PC-9 (cell line): ENCODE measurements at regions not wholly inside any gene's neighbourhood (a gene's known extent, or its start where the extent isn't known, plus 50 kb on each side); places are given as distances from the start of the nearest gene placed in this dataset.

Source experiments
- BruUV-seq: library from RNA; stranded (reverse); fragments of 400-500 nt; replicated peaks from 2 replicates; lab custom pipeline; 2021; lab: Mats Ljungman, UMichigan
- CTCF ChIA-PET: fragments of 300-600 bp; sonication (Branson Sonifier 250); formaldehyde crosslinking; loops from one replicate; lab custom pipeline; 2022; ENCODE audit warnings: antibody characterized with exemption; lab: Charles Lee
- POLR2A ChIA-PET: fragments of 300-600 bp; sonication (Branson Sonifier 250); formaldehyde crosslinking; loops from one replicate; lab custom pipeline; 2022; ENCODE audit warnings: antibody characterized with exemption; ENCODE audit not compliant: unreplicated experiment; lab: Charles Lee
- DNase-seq, 2 experiments: peaks; one replicate each; pipeline versions ENCODE4 v3.0.0 to v3.0.0-alpha.2; 2015 to 2022; ENCODE audit warnings: mixed read lengths in 1 of 2
- H2AFZ ChIP-seq: fragments of 200-600 bp; sonication (generic); 2 replicates; pipeline ENCODE4 v1.8.1; 2017; ENCODE audit warnings: antibody characterized with exemption
- H3F3A ChIP-seq: fragments of 200-600 bp; sonication (generic); 2 replicates; pipeline ENCODE4 v1.8.1; 2017; ENCODE audit warnings: antibody characterized with exemption, mild to moderate bottlenecking, low read depth; ENCODE audit not compliant: insufficient read depth
- H3K27ac ChIP-seq: fragments of 200-600 bp; sonication (generic); 2 replicates; pipeline ENCODE4 v1.6.1; 2016; ENCODE audit warnings: mixed run types
- H3K27me3 ChIP-seq: fragments of 200-600 bp; sonication (generic); 2 replicates; pipeline ENCODE4 v1.6.1; 2016; ENCODE audit warnings: low read depth, mixed run types; ENCODE audit not compliant: insufficient read depth
- H3K36me3 ChIP-seq: fragments of 200-600 bp; sonication (generic); 2 replicates; pipeline ENCODE4 v1.6.1; 2016; ENCODE audit warnings: low read depth, mixed run types
- H3K4me1 ChIP-seq: fragments of 200-600 bp; sonication (generic); replicated peaks from 2 replicates; pipeline ENCODE4 v1.6.1; 2016; ENCODE audit warnings: mixed run types; ENCODE audit not compliant: insufficient read depth
- H3K4me2 ChIP-seq: fragments of 200-600 bp; sonication (generic); 2 replicates; pipeline ENCODE4 v1.6.1; 2017; ENCODE audit warnings: mixed run types
- H3K4me3 ChIP-seq: fragments of 200-600 bp; sonication (generic); 2 replicates; pipeline ENCODE4 v1.6.1; 2016; ENCODE audit warnings: mixed run types
- H3K79me2 ChIP-seq: fragments of 200-600 bp; sonication (generic); 2 replicates; pipeline ENCODE4 v1.6.1; 2017; ENCODE audit warnings: low read depth, mixed run types
- H3K9me2 ChIP-seq: fragments of 200-600 bp; sonication (generic); 2 replicates; pipeline ENCODE4 v1.8.1; 2017; ENCODE audit warnings: mild to moderate bottlenecking; ENCODE audit not compliant: insufficient read depth
- H3K9me3 ChIP-seq: fragments of 200-600 bp; sonication (generic); 2 replicates; pipeline ENCODE4 v1.8.1; 2016; ENCODE audit warnings: low read depth; ENCODE audit not compliant: insufficient read depth
- H4K20me1 ChIP-seq: fragments of 200-600 bp; sonication (generic); 2 replicates; pipeline ENCODE4 v1.8.1; 2017; ENCODE audit not compliant: insufficient read depth
- EZH2 ChIP-seq: fragments of 200-600 bp; sonication (generic); IDR thresholded peaks from 2 replicates; pipeline ENCODE4 v1.8.0; 2017; ENCODE audit warnings: antibody characterized with exemption, low read depth
- intact Hi-C: fragments of 100-400 bp; cut with micrococcal nuclease; formaldehyde crosslinking; loops from one replicate; pipeline ENCODE4 v1.10.0; 2022; ENCODE audit not compliant: unreplicated experiment
- TF ChIP-seq, protein P1 (sequence below): fragments of 200-600 bp; sonication (generic); conservative IDR thresholded peaks from 2 replicates; pipeline ENCODE4 v1.6.1; 2017; ENCODE audit warnings: mixed run types, antibody characterized with exemption, mild to moderate bottlenecking, moderate library complexity

DNA sequence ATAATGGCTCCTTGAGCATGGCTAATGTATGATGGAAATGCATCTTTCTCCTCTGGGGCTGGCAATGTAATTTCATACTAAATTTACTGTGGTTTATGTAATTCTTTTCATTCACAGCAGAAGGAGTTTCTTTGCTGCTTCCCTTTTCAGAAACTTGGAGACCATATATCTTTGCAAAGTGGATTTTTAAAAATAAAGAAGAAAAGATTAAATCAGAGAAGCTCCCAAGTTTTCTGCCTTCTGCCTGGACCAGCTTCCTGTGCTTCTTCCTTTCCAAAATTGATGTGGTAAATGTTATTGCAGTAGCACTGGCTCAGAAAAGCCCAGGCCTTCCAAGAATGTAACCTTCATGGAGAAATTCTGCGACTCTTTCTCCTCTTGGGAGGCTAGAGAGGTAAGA, 300.1 kb upstream of the NCAM1 start:
- POLR2A ChIA-PET, result no interaction called here
- no peak overlapping the region for H3K27ac ChIP-seq
- no peaks in the 10 kb centered on the region for H3K9me3 ChIP-seq
- no peaks in the 10 kb centered on the region for H3K9me2 ChIP-seq
- intact Hi-C loops, result no loop called here
- no peaks in the 10 kb centered on the region for H4K20me1 ChIP-seq
- no peaks in the 10 kb centered on the region for H3K79me2 ChIP-seq
- H3K4me2 ChIP-seq, result no peak overlapping the region
- DNase-seq, result no peak
- CTCF ChIA-PET, result no interaction called here
- TF ChIP-seq, protein P1, sequence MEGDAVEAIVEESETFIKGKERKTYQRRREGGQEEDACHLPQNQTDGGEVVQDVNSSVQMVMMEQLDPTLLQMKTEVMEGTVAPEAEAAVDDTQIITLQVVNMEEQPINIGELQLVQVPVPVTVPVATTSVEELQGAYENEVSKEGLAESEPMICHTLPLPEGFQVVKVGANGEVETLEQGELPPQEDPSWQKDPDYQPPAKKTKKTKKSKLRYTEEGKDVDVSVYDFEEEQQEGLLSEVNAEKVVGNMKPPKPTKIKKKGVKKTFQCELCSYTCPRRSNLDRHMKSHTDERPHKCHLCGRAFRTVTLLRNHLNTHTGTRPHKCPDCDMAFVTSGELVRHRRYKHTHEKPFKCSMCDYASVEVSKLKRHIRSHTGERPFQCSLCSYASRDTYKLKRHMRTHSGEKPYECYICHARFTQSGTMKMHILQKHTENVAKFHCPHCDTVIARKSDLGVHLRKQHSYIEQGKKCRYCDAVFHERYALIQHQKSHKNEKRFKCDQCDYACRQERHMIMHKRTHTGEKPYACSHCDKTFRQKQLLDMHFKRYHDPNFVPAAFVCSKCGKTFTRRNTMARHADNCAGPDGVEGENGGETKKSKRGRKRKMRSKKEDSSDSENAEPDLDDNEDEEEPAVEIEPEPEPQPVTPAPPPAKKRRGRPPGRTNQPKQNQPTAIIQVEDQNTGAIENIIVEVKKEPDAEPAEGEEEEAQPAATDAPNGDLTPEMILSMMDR, result no peak
- no peak for TF ChIP-seq EZH2
- no TSS peak for BruUV-seq
- no peak overlapping the region for H3K4me3 ChIP-seq
- no peaks in the 10 kb centered on the region for H3K36me3 ChIP-seq
- H2AFZ ChIP-seq, result no peak overlapping the region
- H3K4me1 ChIP-seq, result 0 out of 2 replicates have a peak, but pooled peaks cover 6% of the 10 kb centered on the region
- no peaks in the 10 kb centered on the region for H3K27me3 ChIP-seq
- H3F3A ChIP-seq, result no peaks in the 10 kb centered on the region

DNA sequence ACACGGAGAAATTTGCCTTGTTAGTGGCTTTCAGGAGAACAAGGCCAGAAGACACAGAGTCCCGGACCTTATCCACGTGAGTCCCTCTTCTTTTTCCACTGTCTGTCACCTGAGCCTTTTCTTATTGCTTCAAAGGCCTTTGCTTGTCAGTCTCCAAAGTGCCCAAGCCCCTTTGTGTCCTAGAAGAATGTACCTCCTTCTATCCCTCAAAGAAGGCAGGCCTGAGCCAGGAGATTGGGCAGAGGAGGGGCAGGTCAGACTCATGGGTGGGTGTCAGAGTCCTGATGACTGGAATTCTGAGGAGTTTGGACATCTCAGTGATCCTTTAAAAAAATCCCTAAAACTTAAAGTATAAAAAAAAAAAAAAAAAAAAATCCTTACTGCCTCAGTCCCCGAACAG, 299.6 kb upstream of the NCAM1 start:
- Histone ChIP-seq H3K9me3 (no peaks in the 10 kb centered on the region), H3K4me2 (no peak overlapping the region), H4K20me1 (no peaks in the 10 kb centered on the region), H2AFZ (no peak overlapping the region), H3K36me3 (no peaks in the 10 kb centered on the region), H3K27me3 (no peaks in the 10 kb centered on the region), H3K27ac (no peak overlapping the region), H3K4me1 (0 out of 2 replicates have a peak, but pooled peaks cover 6% of the 10 kb centered on the region), H3K79me2 (no peaks in the 10 kb centered on the region), H3K4me3 (no peak overlapping the region), H3F3A (no peaks in the 10 kb centered on the region), H3K9me2 (no peaks in the 10 kb centered on the region)
- intact Hi-C loops, result no loop called here
- CTCF ChIA-PET, result no interaction called here
- DNase-seq, result no peak
- BruUV-seq, result no TSS peak
- POLR2A ChIA-PET, result no interaction called here
- TF ChIP-seq, protein P1, result no peak
- TF ChIP-seq EZH2, result no peak

DNA sequence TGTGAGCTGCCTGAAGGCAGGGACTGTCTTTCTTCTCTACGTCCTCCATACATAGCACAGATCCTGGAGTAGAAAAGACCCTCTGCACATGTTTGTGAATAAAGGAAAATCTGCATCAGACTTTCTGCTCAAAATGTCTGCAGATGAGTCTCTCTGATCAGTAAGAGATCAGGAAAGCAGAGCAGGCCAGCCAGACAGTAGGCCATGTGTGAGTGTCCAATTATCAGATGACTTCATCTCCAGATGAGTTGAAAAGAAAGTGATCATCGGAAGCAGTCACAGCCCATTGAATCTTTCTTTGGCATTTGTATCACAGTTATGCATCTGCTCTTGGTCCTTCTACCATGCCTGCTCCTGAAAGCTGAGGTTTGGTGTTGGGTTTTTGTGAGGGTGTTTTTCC, 298.7 kb upstream of the NCAM1 start:
- no peak overlapping the region for H3K4me3 ChIP-seq
- no peaks in the 10 kb centered on the region for H3K36me3 ChIP-seq
- H3K4me1 ChIP-seq, result 0 out of 2 replicates have a peak, but pooled peaks cover 1% of the 10 kb centered on the region
- no peaks in the 10 kb centered on the region for H3K79me2 ChIP-seq
- DNase-seq, result no peak
- H2AFZ ChIP-seq, result no peak overlapping the region
- H3K9me3 ChIP-seq, result no peaks in the 10 kb centered on the region
- no peaks in the 10 kb centered on the region for H3K27me3 ChIP-seq
- H3F3A ChIP-seq, result no peaks in the 10 kb centered on the region
- CTCF ChIA-PET, result no interaction called here
- intact Hi-C loops, result no loop called here
- no peak overlapping the region for H3K27ac ChIP-seq
- BruUV-seq, result no TSS peak
- POLR2A ChIA-PET, result no interaction called here
- H3K4me2 ChIP-seq, result no peak overlapping the region
- TF ChIP-seq EZH2, result no peak
- TF ChIP-seq, protein P1, result no peak
- H4K20me1 ChIP-seq, result no peaks in the 10 kb centered on the region
- no peaks in the 10 kb centered on the region for H3K9me2 ChIP-seq
